HG03442 (cell line): ENCODE measurements at regions not wholly inside any gene's neighbourhood (a gene's known extent, or its start where the extent isn't known, plus 50 kb on each side); places are given as distances from the start of the nearest gene placed in this dataset.

ENCODE experiments used
- ATAC-seq: cut with Tn5 transposase; IDR thresholded peaks from one replicate; pipeline ENCODE4 v1.9.1; 2021; ENCODE audit warnings: mild to moderate bottlenecking, moderate library complexity; ENCODE audit not compliant: unreplicated experiment

DNA sequence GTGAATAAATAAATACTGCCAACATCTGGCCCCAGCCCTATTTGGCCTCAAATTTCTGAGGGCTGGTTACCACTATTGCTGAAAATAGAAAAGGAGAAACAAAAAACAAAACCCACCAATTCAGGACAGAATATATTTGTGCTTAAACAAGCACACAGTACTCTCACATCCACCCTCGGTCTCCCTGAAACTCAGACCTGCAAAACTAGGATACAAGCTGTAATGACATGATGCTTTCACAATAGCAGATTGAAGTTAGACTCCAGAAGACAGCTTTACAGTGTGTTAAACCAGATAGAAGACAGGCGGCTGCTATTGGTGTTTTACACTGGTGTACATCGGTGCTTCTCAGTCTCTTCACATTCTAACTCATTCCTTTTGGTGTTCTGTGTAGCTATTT lies 214.9 kb upstream of the DMRT1 start:
- ATAC-seq = peak; percentile 66

DNA sequence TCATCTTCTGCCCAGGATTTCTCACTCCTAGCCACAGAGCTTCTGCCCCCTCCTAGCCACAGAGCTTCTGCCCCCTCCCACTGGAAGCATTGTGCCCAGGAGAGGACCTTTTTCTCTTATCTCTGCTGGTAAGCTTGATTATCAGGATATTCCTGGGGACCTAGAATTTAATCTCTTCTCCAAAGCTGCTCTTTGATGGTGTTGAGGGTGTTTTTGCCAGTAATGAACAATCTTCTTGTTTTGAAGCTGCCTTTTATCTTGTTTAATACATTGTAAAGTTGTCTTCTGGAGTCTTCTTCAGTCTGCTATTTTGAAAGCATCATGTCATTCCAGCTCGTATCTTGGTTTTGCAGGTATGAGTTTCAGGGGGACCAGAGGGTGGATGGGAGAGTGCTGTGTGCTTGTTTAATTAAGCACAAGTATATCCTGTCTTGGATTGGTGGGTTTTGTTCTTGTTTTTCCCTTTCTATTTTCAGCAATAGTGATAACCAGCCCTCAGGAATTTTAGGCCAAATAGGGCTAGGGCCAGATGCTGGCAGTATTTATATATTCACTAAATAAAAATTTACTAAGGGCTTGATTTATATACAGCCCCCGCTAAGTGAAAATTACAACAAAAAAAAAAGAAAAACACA lies 214.0 kb upstream of the DMRT1 start:
- ATAC-seq = no peak

DNA sequence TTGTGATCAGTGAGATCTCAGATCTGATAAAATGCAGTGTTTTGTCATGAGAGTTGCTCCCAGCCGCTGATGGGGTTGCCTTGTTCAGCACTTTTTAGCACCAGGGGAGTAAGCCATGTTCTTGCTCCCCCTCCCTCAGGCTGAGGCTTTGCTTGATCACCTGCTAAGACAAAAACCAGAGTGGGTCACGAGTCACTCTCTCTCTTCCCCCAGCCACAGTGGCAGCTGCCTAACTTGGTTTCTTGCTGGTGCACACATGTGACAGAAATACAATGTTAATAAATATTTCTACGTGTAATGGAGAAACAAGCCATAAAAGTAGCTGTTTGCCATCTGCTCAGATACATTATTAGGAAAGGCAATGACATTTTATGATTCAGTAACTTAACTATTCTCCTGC lies 212.4 kb upstream of the DMRT1 start:
- no peak for ATAC-seq

DNA sequence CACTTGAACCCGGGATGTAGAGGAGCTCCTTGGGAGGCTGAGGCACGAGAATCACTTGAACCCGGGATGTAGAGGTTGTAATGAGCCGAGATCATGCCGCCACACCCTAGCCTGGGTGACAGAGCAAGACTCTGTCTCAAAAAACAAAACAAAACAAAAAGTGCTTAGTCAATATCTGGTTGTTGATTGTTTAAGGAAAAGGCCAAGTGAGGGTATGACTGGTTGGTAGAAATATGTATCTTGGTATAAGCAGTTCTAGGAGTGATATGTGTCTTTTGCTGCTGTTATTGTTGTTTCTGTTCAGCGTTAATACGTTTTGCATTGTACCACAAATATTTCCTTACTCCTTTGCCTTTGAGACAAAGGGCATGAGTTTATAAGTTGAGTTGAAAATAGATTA lies 210.7 kb upstream of the DMRT1 start:
- ATAC-seq = no peak

DNA sequence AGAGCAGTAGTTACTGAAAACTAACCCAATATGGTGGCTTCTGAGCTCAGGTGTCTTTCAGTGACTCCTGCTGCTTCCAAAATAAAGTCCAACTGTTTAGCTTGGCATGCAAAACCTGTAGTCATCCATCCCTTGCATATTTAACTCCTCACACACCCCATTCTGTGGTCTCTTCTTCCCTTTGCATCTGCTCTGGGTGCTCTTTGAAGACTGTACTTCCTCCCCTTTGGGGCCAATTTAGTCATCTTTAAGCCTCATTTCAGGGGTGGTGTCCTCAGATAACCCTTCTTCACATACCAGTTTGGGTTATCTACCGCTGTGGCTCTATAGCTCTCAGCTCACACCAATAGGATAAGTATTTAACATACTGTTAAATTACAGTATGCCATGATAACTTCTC lies 209.9 kb upstream of the DMRT1 start:
- ATAC-seq = no peak

DNA sequence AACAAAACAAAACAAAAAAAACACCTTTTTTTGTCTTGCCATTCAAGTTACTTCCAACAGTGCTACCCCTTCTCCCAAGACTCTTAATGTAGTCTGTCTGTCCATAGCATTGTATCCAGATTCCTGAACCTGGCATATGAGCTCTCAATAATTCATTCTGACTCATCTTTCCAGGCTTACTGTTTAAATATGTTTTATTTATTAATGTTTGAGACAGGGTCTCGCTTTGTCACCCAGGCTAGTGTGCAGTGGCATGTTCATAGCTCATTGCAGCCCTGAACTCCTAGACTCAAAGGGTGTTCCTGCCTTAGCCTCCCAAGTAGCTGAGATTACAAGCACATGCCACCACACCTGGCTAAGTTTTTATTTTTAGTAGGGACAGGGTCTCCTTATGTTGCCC lies 208.0 kb upstream of the DMRT1 start:
- no peak for ATAC-seq

DNA sequence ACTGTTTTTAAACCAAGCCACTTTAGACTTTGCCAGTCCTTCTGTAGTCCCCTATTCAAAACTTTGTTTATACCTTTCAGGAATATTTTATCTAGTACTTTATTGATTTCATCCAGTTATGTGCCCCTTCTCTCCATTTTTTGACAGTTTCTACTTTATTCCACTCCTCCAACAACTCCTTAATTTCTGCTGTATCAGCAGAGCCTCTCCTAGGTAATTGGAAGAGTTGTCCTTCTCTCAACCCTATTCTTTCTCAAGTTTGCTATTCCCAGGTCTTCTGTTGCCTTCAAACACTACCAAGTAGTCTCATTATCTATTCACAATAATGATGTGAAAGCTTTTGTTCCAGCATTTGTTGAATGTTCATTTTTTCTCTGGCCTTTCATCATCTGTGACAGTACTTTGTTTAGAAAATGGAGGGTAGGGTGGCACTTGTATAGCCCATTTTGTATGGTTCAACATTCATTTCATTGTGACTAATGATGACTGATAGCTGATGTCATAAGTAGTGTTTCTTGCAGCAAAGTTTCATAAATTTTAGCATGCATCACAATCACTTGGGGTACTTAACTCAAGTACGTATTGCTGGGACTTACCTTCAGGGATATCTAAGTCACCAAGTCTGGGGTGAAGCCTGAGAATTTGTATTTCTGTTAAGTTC lies 204.4 kb upstream of the DMRT1 start:
- no peak for ATAC-seq

DNA sequence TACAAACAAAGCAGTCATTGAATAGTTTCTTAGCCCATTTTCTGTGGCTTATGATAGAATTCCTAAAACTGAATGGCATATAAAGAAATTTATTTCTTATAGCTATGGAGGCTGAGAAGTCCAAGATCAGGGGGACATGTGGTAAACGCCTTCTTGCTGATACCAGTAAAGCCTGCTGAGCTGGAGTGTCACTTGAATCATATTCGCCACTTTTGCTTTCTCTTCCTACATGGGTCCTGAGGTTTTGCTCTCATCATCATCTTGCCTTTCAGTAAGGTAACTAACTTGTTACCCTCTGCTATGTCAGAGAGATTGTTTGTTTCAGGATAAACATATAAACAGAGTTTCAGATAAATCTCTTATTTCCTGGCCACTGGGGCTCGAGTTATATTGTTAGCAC lies 203.3 kb upstream of the DMRT1 start:
- ATAC-seq = no peak

DNA sequence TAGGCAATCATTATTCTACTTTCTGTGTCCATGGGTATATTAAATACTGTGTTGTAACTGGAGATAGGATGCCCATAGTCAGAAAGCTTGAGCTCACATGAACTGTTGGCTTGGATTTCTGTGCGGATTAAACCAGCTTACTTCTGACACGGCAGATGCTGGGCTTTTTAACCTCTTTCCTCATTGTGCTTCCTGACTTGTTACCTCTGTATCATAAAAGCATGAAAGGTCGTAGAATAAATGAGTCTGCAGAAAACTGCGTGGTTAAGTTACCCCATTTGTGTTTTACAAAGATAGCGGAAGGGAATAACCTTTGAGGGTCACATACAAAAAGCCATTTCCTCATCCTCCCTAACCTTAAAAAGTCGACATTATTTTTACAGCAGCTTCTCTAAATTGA lies 199.5 kb upstream of the DMRT1 start:
- ATAC-seq = no peak

DNA sequence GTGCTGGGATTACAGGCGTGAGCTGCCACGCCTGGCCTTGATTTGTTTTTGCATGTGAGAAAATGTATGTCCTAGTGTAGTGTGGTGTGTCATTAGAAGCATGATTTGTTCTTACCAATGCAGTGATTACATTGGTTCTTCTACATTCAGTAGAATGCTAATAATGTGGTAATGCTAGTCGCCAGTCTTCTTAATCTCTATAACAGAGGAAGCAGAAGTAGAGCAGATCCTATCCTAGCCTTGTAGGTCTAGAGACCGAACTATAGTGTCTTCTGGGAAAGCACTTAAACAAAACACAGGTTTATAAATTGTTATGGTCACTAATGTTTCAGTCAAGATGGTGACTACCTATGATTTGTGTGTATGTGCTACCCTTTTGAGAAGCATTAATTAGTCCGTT lies 197.5 kb upstream of the DMRT1 start:
- ATAC-seq = no peak

DNA sequence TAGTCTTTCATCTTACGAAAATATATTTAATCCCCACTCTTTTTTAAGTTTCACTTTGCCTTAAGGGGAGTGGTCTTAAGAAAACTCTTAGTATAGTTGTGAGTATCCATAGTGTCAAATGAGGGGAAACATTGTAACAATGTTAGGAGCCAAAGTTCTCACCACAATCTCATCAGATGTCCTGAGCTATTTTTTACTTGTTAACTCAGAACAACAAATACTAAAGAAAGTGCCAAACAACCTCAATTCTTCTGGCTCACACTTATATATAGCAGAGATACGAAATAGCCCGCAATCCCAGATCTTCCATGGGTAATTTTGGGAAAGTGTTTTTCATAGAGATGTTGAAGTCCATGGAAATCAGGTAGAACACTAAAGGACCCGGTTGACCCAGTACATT lies 194.0 kb upstream of the DMRT1 start:
- no peak for ATAC-seq

DNA sequence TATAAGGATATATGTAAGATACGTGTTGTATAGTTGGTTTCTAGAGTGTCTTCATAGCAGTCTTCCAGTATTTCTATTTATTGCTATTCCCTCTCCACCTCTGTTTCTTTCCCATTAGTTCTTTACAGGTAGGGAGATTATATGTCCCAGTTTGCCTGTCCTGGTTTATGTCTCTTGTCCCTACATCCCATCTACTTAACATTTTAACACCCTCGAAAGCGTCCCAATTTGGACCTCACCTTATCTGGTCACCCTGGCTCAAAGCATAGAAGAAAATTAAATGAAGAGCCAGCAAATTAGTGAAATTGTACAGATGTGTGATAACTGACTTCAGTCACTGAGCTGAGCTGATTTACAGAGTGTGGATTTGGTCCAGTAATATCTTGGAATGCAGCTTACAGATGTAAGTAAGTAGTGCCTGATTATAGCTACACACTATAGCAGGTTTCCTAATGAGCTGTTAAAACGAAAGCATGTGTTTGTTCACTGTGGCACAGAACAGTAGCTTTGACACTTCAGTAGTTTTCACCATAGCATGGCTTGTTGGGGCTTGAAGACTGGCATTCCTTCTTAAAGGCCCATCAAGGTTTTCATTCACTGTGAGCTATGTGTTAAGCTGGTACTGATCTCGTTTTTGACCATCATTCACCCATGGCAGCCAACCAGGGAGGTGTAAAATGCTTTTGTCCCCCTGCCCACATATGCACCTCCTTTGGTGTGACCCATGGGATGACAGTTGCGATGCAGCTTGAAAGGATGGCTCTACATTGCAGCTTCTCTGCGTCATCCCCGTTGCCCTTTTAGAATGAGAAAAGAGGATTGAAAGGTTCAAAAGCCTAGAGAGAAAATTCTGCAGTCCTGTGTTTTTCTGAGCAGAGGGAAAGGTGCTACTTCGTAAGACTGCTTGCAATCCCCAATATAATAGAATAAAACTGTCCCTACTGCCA lies 192.1 kb upstream of the DMRT1 start:
- ATAC-seq = no peak

DNA sequence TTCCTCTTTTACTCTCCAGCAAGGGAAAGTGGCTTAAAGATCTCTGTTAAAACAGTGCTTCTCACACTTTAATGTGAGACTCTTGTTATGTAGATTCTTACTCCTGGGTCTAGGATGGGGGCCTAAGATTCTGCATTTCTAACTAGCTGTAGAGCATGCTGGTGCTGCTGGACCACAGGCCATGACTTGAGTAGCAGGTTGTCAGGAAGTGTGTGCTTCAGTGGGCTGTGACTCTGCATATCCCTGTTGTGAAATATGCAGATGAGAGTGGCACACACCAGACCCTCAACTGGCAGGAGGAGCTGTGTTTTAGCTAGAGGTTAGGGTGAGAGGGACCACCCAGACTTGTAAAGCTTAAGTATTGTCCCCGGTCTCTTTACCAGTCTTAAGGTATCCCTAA lies 191.1 kb upstream of the DMRT1 start:
- ATAC-seq = no peak

DNA sequence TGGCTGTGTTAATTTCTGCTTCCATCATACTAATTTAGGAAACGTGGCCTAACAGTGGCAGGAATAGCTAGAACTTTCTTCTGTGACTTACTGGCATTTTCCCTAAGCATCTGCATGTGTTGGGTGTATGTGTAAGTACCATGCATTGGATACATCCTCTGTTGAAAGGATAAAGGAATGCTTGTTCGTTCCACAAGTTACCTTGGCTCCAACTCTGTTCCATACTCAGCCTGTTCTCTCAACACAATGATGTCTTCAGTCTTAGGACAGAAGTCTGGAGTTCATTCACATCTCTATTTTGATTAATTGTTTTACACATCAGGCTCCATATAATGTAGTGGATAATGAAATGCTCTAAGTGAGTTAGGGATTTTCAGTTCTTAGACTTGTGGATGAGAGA lies 190.1 kb upstream of the DMRT1 start:
- ATAC-seq = no peak

DNA sequence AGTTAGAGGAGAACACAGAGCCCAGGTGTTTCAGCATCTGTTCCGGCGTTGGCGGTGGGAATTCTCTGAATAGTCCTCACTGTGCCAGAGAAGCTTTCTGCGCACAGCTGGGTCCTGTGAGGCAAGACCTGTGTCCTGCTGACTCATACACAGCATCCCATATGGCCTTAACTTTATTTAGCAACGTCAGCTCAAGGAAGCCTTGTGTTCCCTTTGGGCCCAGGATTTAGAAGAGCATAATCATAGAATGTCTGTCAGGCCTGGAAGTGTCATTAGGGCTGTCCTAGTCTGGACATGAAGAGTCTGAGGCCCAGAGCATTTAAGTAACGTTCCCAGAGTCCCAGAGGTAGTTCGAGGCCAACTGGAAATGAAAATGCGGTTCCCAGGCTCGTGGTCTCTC lies 188.6 kb upstream of the DMRT1 start:
- ATAC-seq = no peak

DNA sequence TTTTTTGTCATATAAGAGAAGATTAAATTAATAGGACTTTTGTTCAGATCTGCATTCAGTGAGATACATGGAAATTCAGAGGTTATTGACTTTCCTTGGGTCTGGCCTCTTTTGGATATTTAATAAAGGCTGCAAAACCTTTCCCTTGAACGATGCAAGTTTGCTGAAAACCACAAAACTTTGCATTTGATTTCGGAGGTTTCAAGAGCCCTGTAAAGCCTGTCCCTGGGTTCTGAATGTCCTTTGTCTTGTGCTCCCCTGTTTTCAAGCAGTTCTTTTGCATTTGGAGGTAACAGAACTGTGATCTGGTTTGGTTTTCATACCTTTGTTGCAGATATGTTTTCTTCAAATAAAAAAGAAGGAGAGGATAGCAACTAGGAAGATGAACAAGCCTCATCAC lies 188.1 kb upstream of the DMRT1 start:
- no peak for ATAC-seq

DNA sequence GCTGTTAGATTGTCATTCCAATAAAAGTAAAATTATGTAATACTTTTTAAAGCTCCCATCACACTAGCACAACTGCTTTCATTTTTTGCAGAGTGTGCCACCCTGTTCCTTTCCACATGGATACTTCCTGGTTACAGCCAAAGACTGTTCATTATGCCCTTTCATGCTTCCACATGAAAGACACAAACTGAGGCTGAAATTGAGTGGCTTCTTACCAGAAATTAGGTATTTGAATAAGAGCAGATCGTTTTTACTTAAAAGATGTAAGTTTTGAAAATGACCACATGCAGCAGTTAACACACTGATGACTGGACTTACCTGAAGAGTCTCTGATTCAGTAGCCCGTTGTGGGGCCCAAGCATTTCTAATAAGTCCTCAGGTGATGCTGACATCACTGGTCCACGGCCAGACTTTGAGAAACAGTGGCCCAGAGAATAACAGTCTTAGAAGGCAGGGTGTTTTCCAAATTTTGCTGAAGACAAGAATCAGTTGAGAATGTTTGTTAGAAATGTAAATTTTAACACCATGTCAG lies 187.6 kb upstream of the DMRT1 start:
- ATAC-seq = no peak

DNA sequence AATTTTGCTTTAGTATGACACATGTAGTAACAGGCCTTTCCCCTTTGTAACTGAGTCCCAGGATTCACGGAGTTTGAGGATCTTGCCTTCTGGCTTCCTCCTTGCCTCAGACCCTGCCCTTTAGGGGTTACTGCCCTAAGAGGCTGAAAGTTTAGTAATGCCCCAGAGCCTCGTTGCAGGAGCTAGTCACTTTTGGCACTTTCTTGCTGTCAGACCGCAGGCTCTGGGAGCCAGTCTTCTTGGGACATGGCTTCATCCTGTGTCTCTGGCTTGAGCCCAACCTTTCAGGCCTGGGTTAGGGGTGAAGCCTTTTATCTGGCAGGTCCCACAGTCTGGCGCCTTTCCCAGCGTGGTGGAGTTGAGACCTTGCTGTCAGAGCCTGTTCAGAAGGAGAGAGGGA lies 185.6 kb upstream of the DMRT1 start:
- ATAC-seq = no peak

DNA sequence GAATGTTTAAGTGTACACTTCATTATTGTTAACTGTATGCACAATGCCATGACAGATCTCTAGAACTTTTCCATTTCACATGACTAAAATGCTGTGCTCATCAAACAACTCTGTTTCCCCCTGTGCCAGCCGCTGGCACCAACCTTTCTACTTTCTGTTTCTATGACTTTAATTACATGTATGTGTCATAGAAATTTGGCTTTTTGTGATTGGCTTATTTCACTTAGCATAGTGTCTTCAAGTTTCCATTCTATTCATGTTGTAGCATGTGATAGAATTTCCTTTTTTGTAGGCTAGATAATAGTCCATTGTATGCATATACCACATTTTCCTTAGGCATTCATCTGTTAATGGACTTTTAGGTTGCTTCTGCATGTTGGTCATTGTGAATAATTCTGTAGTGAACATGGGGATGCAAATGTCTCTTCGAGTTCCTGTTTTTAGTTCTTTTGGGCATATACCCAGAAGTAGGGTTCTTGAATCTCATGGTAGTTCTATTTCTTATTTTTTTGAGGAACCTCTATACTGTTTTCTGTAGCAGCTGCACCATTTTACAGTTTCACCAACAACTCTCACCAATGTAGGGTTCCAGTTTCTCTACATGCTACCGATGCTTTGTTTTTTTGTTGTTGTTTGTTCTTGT lies 184.4 kb upstream of the DMRT1 start:
- no peak for ATAC-seq

DNA sequence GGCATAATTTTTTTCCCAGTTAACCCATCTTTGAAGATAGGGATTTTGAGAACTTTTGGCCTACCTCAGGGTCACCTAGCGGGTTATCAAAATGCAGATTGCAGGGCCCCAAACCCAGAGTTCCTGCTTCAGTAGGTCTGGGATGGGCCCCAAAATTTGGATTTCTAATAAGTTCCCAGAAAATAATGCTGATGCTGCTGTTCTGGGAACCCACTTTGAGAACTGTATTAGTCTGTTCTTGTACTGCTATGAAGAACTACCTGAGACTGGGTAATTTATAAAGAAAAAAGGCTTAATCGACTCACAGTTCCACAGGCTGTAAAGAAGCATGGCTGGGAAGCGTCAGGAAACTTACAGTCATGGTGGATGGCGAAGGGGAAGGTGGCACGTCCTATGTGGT lies 182.2 kb upstream of the DMRT1 start:
- ATAC-seq = no peak

DNA sequence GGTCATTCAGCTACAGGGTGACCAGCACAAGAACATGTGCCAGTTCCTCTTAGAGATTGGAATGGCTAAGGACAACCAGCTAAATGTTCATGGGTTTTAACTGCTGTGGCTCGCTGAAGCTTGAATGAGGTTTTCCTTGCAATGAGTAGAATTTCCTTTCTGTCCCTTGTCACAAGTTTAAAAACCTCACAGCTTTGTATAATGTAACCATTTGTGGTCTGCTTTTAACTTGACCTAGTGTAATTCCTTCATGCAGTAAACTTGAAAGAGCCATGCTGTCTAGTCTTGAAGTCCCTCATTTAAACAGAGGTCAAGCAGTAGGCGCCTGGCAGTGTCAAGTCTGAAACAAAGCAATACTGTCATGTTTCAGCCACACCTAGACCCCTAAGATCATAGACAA lies 181.3 kb upstream of the DMRT1 start:
- no peak for ATAC-seq
